Astrocyte of the spinal cord (primary cell): ENCODE measurements at regions not wholly inside any gene's neighbourhood (a gene's known extent, or its start where the extent isn't known, plus 50 kb on each side); places are given as distances from the start of the nearest gene placed in this dataset.

Experiments
- DNase-seq: peaks from one replicate; pipeline ENCODE4 v3.0.0; 2011; ENCODE audit warnings: low read depth, low spot score
- H3K4me3 ChIP-seq: 2 replicates; pipeline ENCODE4 v1.5.1; 2011; ENCODE audit warnings: low read depth, mild to moderate bottlenecking, low read length, moderate library complexity
- in situ Hi-C: cut with HindIII; loops from 2 replicates; pipeline ENCODE4 v1.10.0; 2017; ENCODE audit warnings: low sequenced_read_pairs
- TF ChIP-seq, protein P1 (sequence below): IDR thresholded peaks from 2 replicates; pipeline ENCODE4 v1.5.1; 2012; ENCODE audit warnings: low read depth, mild to moderate bottlenecking, low read length, inconsistent platforms

DNA sequence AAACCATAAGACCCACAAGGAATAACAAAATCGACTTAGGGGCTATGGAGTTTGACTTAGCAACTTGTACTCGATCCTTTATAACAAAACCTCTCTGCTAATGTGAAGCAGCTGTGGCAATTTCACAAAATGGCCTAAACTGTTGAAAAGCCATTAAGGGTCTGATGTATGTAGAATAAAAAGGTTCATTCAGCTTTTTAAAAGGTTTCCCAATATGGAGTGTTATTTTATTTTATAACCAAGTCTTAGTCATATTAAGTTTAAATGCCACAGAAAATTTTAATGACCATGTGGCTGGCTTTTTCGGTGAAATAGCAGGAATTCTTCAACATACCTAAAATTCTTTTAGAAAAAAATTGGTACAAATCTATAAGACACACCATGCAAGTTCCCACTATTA, 291.8 kb upstream of the HAND2 start:
- peak; percentile 46 for DNase-seq
- H3K4me3 ChIP-seq = no peak overlapping the region
- in situ Hi-C loops = no loop called here
- TF ChIP-seq, protein P1, sequence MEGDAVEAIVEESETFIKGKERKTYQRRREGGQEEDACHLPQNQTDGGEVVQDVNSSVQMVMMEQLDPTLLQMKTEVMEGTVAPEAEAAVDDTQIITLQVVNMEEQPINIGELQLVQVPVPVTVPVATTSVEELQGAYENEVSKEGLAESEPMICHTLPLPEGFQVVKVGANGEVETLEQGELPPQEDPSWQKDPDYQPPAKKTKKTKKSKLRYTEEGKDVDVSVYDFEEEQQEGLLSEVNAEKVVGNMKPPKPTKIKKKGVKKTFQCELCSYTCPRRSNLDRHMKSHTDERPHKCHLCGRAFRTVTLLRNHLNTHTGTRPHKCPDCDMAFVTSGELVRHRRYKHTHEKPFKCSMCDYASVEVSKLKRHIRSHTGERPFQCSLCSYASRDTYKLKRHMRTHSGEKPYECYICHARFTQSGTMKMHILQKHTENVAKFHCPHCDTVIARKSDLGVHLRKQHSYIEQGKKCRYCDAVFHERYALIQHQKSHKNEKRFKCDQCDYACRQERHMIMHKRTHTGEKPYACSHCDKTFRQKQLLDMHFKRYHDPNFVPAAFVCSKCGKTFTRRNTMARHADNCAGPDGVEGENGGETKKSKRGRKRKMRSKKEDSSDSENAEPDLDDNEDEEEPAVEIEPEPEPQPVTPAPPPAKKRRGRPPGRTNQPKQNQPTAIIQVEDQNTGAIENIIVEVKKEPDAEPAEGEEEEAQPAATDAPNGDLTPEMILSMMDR = no peak

DNA sequence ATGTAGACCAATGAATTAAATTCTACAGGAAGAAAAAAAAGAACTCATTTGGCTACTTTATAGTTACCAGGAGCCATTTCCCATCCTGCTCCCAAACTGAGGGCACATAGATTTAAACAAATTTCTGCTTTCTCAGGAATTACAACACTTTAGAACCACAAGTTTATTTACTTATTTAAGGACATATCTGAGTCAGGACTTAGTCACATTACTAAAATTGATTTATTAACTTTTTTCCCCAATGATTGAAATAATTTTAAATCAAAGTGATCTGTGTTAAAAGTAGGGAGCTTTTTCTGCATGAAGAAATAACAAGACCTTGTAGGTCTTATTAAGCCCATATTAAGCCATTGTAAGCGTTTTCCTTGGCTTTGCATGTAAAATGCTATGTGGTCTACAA, 291.0 kb upstream of the HAND2 start:
- peak; percentile 40 for DNase-seq
- H3K4me3 ChIP-seq = no peak overlapping the region
- in situ Hi-C loops = no loop called here
- TF ChIP-seq, protein P1 = no peak

DNA sequence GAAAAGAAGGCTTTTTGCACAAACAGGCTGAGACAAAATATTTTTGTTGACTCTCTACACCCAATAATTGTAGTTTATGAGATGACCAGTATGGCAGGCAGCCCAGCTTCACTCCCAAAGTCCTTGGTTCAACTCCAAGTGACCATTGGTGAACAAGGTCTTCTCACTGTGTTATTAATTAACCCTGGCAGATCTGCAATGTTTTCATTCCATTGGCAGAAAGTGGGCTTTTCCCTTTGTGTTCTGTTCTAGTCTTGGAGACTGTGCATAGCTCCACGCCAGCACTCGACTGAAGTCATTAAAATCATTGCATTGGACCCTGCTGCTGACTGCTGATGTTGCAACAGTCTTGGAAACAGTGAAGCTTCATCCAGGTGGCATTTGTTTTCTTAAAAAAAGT, 277.3 kb upstream of the HAND2 start:
- no peak for DNase-seq
- in situ Hi-C loops = no loop called here
- TF ChIP-seq, protein P1 = no peak
- no peak overlapping the region for H3K4me3 ChIP-seq

DNA sequence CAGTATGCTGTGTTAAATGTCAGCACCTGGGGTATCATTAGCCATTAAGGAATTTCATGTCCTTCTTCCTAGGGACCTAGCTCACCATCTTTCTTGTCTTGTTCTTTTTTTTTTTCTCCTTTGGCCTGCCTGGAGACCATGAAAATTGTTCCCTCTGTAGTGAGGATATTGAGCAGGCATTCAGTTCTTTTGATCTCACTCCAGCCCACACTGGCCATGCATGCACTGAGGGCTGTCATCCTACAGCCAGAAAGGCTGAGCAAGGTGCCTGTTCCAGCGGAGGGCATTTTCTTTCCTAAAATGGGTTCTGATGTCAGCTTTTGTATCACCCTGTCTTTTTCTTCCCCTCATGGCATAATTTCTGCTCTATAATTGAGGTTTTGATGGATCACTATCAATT, 275.9 kb upstream of the HAND2 start:
- H3K4me3 ChIP-seq = no peak overlapping the region
- no peak for DNase-seq
- in situ Hi-C loops = no loop called here
- TF ChIP-seq, protein P1 = no peak

DNA sequence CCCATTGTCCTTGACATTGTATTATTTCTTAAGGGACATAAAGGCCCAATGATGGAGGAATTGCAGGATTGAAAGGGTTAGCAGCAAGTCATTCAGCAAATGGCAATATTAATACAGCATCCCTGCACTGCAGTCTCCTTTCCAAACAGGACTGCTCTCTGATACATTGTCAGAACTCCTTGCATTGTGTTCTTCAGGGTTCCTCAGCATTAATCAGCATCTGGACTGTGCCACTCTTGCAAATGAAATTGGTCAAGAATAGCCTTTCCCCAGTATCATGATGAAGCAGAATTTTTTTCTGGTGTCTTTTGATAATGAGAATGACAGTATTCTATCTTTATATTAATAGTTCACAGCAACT, 272.6 kb upstream of the HAND2 start:
- in situ Hi-C loops = no loop called here
- DNase-seq = no peak
- TF ChIP-seq, protein P1 = no peak

DNA sequence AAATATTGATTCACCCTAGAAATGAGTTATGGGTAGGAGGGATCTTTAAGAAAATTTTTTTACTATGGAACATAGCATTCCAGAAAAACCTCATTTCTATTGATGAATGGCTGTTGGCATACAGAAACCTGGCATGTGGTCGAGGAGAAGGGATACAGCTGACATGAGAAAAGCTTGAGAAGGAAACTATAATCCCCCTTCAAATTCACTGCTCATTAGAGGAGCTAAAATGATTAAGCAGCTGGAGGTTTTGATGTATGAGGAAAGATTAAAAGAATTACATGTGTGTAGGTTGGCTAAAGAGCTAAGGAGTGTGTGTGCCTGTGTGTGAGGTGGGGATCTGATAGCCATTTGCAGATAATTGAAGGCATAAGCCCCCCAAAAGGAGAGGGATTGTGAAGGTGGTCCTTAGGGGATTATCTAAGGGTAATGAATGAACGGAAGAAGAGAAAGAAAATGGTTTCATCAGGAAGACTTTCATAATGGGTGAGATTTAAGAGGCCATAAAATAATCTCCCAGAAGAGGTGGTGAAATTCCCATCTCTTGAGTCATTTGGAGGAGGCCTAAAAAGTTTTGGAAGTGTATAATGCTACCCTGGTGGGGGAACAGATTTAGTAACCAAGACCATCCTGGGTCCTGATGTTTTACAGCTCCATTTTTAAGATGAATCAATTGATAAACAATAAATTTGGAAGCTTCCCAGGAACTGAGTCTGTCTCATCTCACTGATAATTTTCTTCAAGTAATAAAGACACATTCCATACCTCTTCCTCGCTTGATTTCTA, 272.0 kb upstream of the HAND2 start:
- TF ChIP-seq, protein P1 = no peak
- no peak overlapping the region for H3K4me3 ChIP-seq
- in situ Hi-C loops = no loop called here
- DNase-seq = no peak

More for the DNA sequence above, 272.6 kb upstream of the HAND2 start:
- no peak overlapping the region for H3K4me3 ChIP-seq
